Mesendoderm (in vitro differentiated cells): ENCODE measurements at regions not wholly inside any gene's neighbourhood (a gene's known extent, or its start where the extent isn't known, plus 50 kb on each side); places are given as distances from the start of the nearest gene placed in this dataset.
"Not testable (repeated sequence)": the region's sequence is repeated elsewhere in the genome, so short reads cannot be mapped to it uniquely, and the experiment has no call there.

Experiments
- DNase-seq: peaks from one replicate; pipeline ENCODE4 v3.0.0; 2013
- H2AK5ac ChIP-seq: 2 replicates; pipeline ENCODE4 v1.6.1; 2013; ENCODE audit warnings: low read length, inconsistent platforms
- H2BK120ac ChIP-seq: 2 replicates; pipeline ENCODE4 v1.6.1; 2013; ENCODE audit warnings: low read depth, mild to moderate bottlenecking, low read length, moderate library complexity, mixed read lengths
- H2BK15ac ChIP-seq: replicated peaks from 2 replicates; pipeline ENCODE4 v1.6.1; 2013; ENCODE audit warnings: low read depth, mild to moderate bottlenecking, moderate library complexity
- H2BK5ac ChIP-seq: 2 replicates; pipeline ENCODE4 v1.6.1; 2013; ENCODE audit warnings: low read length, inconsistent platforms
- H3K18ac ChIP-seq: 2 replicates; pipeline ENCODE4 v1.6.1; 2013; ENCODE audit warnings: mild to moderate bottlenecking, low read length, mixed read lengths
- H3K23ac ChIP-seq: one replicate; pipeline ENCODE4 v1.6.1; 2013; ENCODE audit warnings: low read length
- H3K27ac ChIP-seq: 2 replicates; pipeline ENCODE4 v1.5.1; 2013; ENCODE audit warnings: low read depth, mild to moderate bottlenecking, inconsistent platforms, low read length, moderate library complexity
- H3K27me3 ChIP-seq: 2 replicates; pipeline ENCODE4 v1.6.1; 2013; ENCODE audit warnings: low read length, control low read depth, mild to moderate bottlenecking, inconsistent platforms; ENCODE audit not compliant: insufficient read depth, poor library complexity
- H3K36me3 ChIP-seq: 2 replicates; pipeline ENCODE4 v1.6.1; 2013; ENCODE audit warnings: low read length, inconsistent platforms; ENCODE audit not compliant: control insufficient read depth, insufficient read depth
- H3K4ac ChIP-seq: one replicate; pipeline ENCODE4 v1.6.1; 2013; ENCODE audit warnings: low read depth, mild to moderate bottlenecking, low read length, moderate library complexity
- H3K4me1 ChIP-seq: 2 replicates; pipeline ENCODE4 v1.6.1; 2013; ENCODE audit warnings: low read depth, low read length, inconsistent platforms; ENCODE audit not compliant: control insufficient read depth
- H3K4me2 ChIP-seq: 2 replicates; pipeline ENCODE4 v1.6.1; 2013; ENCODE audit warnings: low read length
- H3K4me3 ChIP-seq: 2 replicates; pipeline ENCODE4 v1.5.1; 2013; ENCODE audit warnings: mild to moderate bottlenecking, low read length
- H3K56ac ChIP-seq: one replicate; pipeline ENCODE4 v1.6.1; 2013; ENCODE audit warnings: low read length
- H3K79me1 ChIP-seq: 2 replicates; pipeline ENCODE4 v1.6.1; 2013; ENCODE audit warnings: low read length, inconsistent platforms
- H3K79me2 ChIP-seq: 2 replicates; pipeline ENCODE4 v1.6.1; 2013; ENCODE audit warnings: mild to moderate bottlenecking, low read length; ENCODE audit not compliant: control insufficient read depth, insufficient read depth
- H3K9ac ChIP-seq: 2 replicates; pipeline ENCODE4 v1.6.1; 2013; ENCODE audit warnings: low read length, inconsistent platforms
- H4K5ac ChIP-seq: one replicate; pipeline ENCODE4 v1.6.1; 2013; ENCODE audit warnings: low read length
- H4K8ac ChIP-seq: one replicate; pipeline ENCODE4 v1.6.1; 2013; ENCODE audit warnings: low read depth, mild to moderate bottlenecking, control low read depth, low read length, moderate library complexity
- WGBS: extraction: QIAGEN DNeasy Blood & Tissue Kit; methylation state at CpG from one replicate; pipeline ENCODE4 v1.1.7; 2013; ENCODE audit warnings: low lambda C conversion rate, missing lambda C conversion rate; ENCODE audit not compliant: insufficient coverage; ENCODE audit errors: extremely low coverage; 5-methylcytosine and 5-hydroxymethylcytosine counted together

GRCh38 chr13:90933097-90933826, 414.2 kb upstream of the MIR17HG start:
- Histone ChIP-seq H2BK15ac (no peak overlapping the region), H3K4me1 (no peaks in the 10 kb centered on the region), H3K4me3 (no peak overlapping the region), H3K56ac (no peak overlapping the region), H3K18ac (no peak overlapping the region), H2BK120ac (no peak overlapping the region), H3K9ac (no peak overlapping the region), H2BK5ac (no peak overlapping the region), H3K27me3 (no peaks in the 10 kb centered on the region), H3K4me2 (no peak overlapping the region), H3K79me2 (no peaks in the 10 kb centered on the region), H3K27ac (no peak overlapping the region), H2AK5ac (no peak overlapping the region), H3K4ac (no peak overlapping the region), H3K23ac (no peak overlapping the region), H3K36me3 (no peaks in the 10 kb centered on the region), H4K8ac (no peak overlapping the region), H3K79me1 (no peaks in the 10 kb centered on the region), H4K5ac (no peak overlapping the region)
- no peak for DNase-seq
- no CpG with 5 or more reads among the region's 3 CpGs for WGBS

- no peak overlapping the region for H3K23ac ChIP-seq
- H2BK120ac ChIP-seq, result no peak overlapping the region
- no peak overlapping the region for H3K27ac ChIP-seq
- no peak overlapping the region for H2BK5ac ChIP-seq
- H3K27me3 ChIP-seq, result no peaks in the 10 kb centered on the region
- H2BK15ac ChIP-seq, result no peak overlapping the region
- no peak overlapping the region for H3K4me3 ChIP-seq
- H3K36me3 ChIP-seq, result no peaks in the 10 kb centered on the region
- no peak for DNase-seq
- no peak overlapping the region for H3K4ac ChIP-seq
- no peak overlapping the region for H3K9ac ChIP-seq
- no peaks in the 10 kb centered on the region for H3K4me1 ChIP-seq
- no peak overlapping the region for H4K8ac ChIP-seq
- WGBS, result no CpG with 5 or more reads among the region's 3 CpGs
- H4K5ac ChIP-seq, result no peak overlapping the region
- no peak overlapping the region for H3K56ac ChIP-seq
- no peaks in the 10 kb centered on the region for H3K79me1 ChIP-seq
- H3K18ac ChIP-seq, result no peak overlapping the region
- no peaks in the 10 kb centered on the region for H3K79me2 ChIP-seq
- H2AK5ac ChIP-seq, result no peak overlapping the region
- H3K4me2 ChIP-seq, result no peak overlapping the region
These were observed 412.7 kb upstream of the MIR17HG start for GRCh38 chr13:90934741-90935140.

GRCh38 chr13:90938848-90939247, 408.6 kb upstream of the MIR17HG start:
- Histone ChIP-seq H3K79me2 (no peaks in the 10 kb centered on the region), H3K36me3 (no peaks in the 10 kb centered on the region), H3K4ac (no peak overlapping the region), H3K4me2 (no peak overlapping the region), H3K79me1 (no peaks in the 10 kb centered on the region), H3K18ac (no peak overlapping the region), H3K23ac (no peak overlapping the region), H3K4me3 (no peak overlapping the region), H2AK5ac (no peak overlapping the region), H2BK15ac (no peak overlapping the region), H3K27ac (no peak overlapping the region), H2BK5ac (no peak overlapping the region), H3K4me1 (no peaks in the 10 kb centered on the region), H3K56ac (no peak overlapping the region), H3K27me3 (no peaks in the 10 kb centered on the region), H4K5ac (no peak overlapping the region), H4K8ac (no peak overlapping the region), H3K9ac (no peak overlapping the region), H2BK120ac (no peak overlapping the region)
- no peak for DNase-seq

GRCh38 chr13:90943946-90944345, 403.5 kb upstream of the MIR17HG start:
- Histone ChIP-seq H3K36me3 (no peaks in the 10 kb centered on the region), H3K79me2 (no peaks in the 10 kb centered on the region), H2BK15ac (no peak overlapping the region), H4K5ac (no peak overlapping the region), H3K4me1 (no peaks in the 10 kb centered on the region), H3K4ac (no peak overlapping the region), H3K4me2 (no peak overlapping the region), H3K18ac (no peak overlapping the region), H3K27me3 (no peaks in the 10 kb centered on the region), H2BK120ac (no peak overlapping the region), H3K79me1 (no peaks in the 10 kb centered on the region), H2AK5ac (no peak overlapping the region), H3K27ac (no peak overlapping the region), H3K56ac (no peak overlapping the region), H3K9ac (no peak overlapping the region), H3K4me3 (no peak overlapping the region), H4K8ac (no peak overlapping the region), H2BK5ac (no peak overlapping the region), H3K23ac (no peak overlapping the region)
- DNase-seq, result no peak
- WGBS, result no CpG with 5 or more reads among the region's 4 CpGs

GRCh38 chr13:90945146-90945545, 402.3 kb upstream of the MIR17HG start:
- not testable (repeated sequence) for H3K27ac ChIP-seq, H2BK5ac ChIP-seq, H3K4me2 ChIP-seq, H2BK120ac ChIP-seq, H4K8ac ChIP-seq, DNase-seq, H3K23ac ChIP-seq, H3K27me3 ChIP-seq, H3K18ac ChIP-seq, H3K4me1 ChIP-seq, H3K4me3 ChIP-seq, H2BK15ac ChIP-seq, H3K56ac ChIP-seq, H3K4ac ChIP-seq, H3K79me2 ChIP-seq, H4K5ac ChIP-seq, H3K9ac ChIP-seq, H3K36me3 ChIP-seq, H2AK5ac ChIP-seq, H3K79me1 ChIP-seq
- WGBS, result no CpG with 5 or more reads among the region's 3 CpGs

- H3K9ac ChIP-seq, H2AK5ac ChIP-seq, H4K8ac ChIP-seq, H3K4me2 ChIP-seq, H3K27ac ChIP-seq, H3K79me1 ChIP-seq, H2BK120ac ChIP-seq, H3K18ac ChIP-seq, H3K79me2 ChIP-seq, H3K4me1 ChIP-seq, H2BK5ac ChIP-seq, H3K4ac ChIP-seq, H3K23ac ChIP-seq, H3K36me3 ChIP-seq, H3K56ac ChIP-seq, H2BK15ac ChIP-seq, H3K4me3 ChIP-seq, H3K27me3 ChIP-seq, DNase-seq, H4K5ac ChIP-seq: not testable (repeated sequence)
- WGBS, result no CpG with 5 or more reads among the region's 5 CpGs
These were observed 401.4 kb upstream of the MIR17HG start for GRCh38 chr13:90946125-90946524.
